Astrocyte of the spinal cord (primary cell): ENCODE measurements at regions not wholly inside any gene's neighbourhood (a gene's known extent, or its start where the extent isn't known, plus 50 kb on each side); places are given as distances from the start of the nearest gene placed in this dataset.
"Not testable (repeated sequence)": the region's sequence is repeated elsewhere in the genome, so short reads cannot be mapped to it uniquely, and the experiment has no call there.

Experiments
- DNase-seq: peaks from one replicate; pipeline ENCODE4 v3.0.0; 2011; ENCODE audit warnings: low read depth, low spot score
- H3K4me3 ChIP-seq: 2 replicates; pipeline ENCODE4 v1.5.1; 2011; ENCODE audit warnings: low read depth, mild to moderate bottlenecking, low read length, moderate library complexity
- in situ Hi-C: cut with HindIII; loops from 2 replicates; pipeline ENCODE4 v1.10.0; 2017; ENCODE audit warnings: low sequenced_read_pairs
- TF ChIP-seq, protein P1 (sequence below): IDR thresholded peaks from 2 replicates; pipeline ENCODE4 v1.5.1; 2012; ENCODE audit warnings: low read depth, mild to moderate bottlenecking, low read length, inconsistent platforms

DNA sequence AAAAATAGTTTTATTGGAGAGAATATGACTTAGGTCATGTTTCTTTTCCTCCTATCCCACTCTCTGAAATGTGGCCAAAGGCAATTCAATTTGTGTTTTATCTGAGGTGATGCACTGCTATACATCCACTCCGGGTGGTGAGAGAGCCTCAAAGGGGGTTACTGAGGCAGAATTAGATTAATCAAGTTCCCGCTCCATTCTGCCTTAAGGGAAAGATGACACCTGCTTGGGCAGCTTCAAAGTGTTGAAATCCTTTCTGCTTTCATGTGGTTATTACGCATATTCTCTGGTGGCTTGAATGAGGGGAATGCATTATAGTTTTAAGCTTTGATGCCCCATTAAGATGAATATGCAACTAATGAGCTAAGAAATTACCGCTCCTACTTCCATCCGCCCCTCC lies 213.0 kb upstream of the TMEFF2 start:
- no peak overlapping the region for H3K4me3 ChIP-seq
- DNase-seq: no peak
- in situ Hi-C loops: no loop called here
- TF ChIP-seq, protein P1, sequence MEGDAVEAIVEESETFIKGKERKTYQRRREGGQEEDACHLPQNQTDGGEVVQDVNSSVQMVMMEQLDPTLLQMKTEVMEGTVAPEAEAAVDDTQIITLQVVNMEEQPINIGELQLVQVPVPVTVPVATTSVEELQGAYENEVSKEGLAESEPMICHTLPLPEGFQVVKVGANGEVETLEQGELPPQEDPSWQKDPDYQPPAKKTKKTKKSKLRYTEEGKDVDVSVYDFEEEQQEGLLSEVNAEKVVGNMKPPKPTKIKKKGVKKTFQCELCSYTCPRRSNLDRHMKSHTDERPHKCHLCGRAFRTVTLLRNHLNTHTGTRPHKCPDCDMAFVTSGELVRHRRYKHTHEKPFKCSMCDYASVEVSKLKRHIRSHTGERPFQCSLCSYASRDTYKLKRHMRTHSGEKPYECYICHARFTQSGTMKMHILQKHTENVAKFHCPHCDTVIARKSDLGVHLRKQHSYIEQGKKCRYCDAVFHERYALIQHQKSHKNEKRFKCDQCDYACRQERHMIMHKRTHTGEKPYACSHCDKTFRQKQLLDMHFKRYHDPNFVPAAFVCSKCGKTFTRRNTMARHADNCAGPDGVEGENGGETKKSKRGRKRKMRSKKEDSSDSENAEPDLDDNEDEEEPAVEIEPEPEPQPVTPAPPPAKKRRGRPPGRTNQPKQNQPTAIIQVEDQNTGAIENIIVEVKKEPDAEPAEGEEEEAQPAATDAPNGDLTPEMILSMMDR: no peak

DNA sequence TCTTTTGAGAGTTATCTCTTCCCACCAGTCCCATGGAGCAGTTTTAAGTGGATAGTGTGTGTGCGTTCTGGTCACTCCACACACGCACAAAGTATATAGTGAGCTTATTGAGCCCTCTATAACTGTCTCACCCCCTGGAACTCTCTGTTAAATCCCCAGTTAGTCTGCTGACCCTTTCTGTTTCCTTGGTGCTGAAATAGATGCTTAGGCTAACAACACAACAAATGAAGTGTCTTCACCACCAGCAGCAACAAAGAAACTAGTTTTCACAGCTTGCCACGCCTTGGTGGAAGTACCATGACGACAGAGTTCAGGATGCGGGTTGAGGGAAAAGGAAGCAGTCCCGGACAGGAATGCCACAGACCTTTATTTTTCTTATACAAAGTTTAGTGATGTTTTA lies 203.5 kb upstream of the TMEFF2 start:
- TF ChIP-seq, protein P1: no peak
- in situ Hi-C loops: no loop called here
- no peak for DNase-seq
- no peak overlapping the region for H3K4me3 ChIP-seq

DNA sequence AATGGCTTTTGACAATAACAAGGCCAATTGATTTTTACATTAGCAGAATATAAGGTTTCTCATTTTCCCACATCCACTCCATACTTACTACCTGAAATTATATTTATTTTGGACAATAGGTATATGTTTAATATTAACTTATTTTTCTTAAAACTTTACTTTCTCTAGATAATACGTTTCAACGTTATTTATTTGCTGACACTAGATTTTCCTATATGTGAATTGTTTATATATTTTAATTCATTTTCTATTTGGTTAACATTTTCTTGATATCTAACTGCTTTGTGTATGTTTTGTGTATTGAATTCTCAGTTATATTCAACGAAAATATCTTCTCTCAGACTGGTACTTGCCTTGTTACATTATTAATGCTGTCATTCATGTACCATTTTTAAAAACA lies 199.9 kb upstream of the TMEFF2 start:
- in situ Hi-C loops: no loop called here
- DNase-seq: no peak
- TF ChIP-seq, protein P1: no peak
- no peak overlapping the region for H3K4me3 ChIP-seq

DNA sequence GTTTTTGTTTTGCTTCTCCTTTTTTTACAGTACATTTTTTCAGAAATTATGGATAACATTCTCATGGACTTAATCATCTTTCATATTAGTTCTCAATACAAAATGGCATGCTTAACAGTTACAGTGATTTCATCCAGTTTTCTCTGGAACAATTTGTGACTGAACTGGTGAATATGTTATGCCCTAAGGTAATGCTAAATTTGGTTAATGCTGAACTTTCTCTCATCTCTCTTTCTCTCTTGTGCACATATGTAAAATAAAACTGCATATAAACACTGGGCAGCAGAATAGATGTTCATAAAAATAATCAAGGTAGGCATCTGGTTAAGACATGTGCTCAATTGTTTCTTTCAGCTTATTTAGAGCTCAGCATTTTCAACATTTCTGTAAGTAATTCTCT lies 196.3 kb upstream of the TMEFF2 start:
- no peak for DNase-seq
- in situ Hi-C loops: no loop called here
- TF ChIP-seq, protein P1: no peak
- H3K4me3 ChIP-seq: no peak overlapping the region

DNA sequence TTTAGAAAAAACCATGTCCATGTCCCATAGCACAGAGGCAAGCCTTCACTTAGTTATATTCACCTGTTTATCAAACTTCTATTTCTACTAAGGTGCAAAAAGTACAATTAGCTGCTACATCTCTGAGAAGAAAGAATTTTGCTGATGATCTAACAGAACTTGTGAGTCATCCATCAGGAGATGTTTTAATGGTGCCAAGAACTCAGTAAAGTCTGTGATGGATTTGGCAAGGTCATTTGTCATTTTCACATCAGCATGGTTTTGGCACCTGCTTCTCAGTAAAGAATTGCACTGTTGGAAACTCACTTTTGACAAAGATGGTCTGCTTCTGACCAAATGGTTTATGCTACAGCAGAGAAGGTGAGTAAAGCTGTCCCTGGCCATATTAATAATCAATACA lies 195.7 kb upstream of the TMEFF2 start:
- H3K4me3 ChIP-seq: no peak overlapping the region
- TF ChIP-seq, protein P1: no peak
- in situ Hi-C loops: no loop called here
- no peak for DNase-seq

DNA sequence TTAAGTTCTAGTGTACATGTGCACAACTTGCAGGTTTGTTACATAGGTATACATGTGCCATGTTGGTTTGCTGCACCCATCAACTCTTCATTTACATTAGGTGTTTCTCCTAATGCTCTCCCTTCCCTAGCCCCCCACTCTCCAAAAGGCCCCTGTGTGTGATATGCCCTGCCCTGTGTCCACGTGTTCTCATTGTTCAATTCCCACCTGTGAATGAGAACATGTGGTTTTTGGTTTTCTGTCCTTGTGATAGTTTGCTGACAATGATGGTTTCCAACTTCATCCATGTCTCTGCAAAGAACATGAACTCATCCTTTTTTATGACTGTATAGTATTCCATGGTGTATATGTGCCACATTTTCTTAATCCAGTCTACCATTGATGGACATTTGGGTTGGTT lies 189.5 kb upstream of the TMEFF2 start:
- in situ Hi-C loops, H3K4me3 ChIP-seq, DNase-seq: not testable (repeated sequence)

DNA sequence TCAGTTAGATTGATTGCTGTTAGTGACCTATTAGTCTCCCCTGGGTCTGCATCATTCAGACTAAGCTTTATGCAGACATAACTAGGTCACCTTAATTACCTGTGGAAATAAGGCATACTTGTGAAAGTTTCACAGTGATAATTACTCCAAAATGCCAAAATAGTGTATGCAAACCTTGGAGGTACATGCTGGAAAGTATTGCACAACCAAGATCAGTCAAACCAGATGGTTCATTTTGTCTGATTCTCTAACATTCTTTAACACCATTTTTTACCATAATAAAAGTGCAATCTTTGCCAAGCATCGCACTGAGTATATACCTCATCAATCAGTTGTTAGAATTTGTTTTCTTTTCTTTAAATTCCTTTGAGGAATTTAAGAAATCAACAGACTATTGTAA lies 186.3 kb upstream of the TMEFF2 start:
- TF ChIP-seq, protein P1: no peak
- DNase-seq: no peak
- in situ Hi-C loops: no loop called here
- no peak overlapping the region for H3K4me3 ChIP-seq
